GM18517 (cell line): ENCODE measurements at regions not wholly inside any gene's neighbourhood (a gene's known extent, or its start where the extent isn't known, plus 50 kb on each side); places are given as distances from the start of the nearest gene placed in this dataset.

Experiments used
- ATAC-seq: cut with Tn5 transposase; IDR thresholded peaks from one replicate; pipeline ENCODE4 v1.9.1; 2021; ENCODE audit warnings: mild to moderate bottlenecking, moderate library complexity; ENCODE audit not compliant: unreplicated experiment

GRCh38 chr1:8147956-8148355 lies 121.8 kb upstream of the ERRFI1 start:
- no peak for ATAC-seq

GRCh38 chr1:8146257-8146855 lies 120.2 kb upstream of the ERRFI1 start:
- no peak for ATAC-seq

GRCh38 chr1:8145545-8146202 lies 119.6 kb upstream of the ERRFI1 start:
- no peak for ATAC-seq

GRCh38 chr1:8144323-8144722 lies 118.2 kb upstream of the ERRFI1 start:
- no peak for ATAC-seq

GRCh38 chr1:8142955-8143629 lies 117.0 kb upstream of the ERRFI1 start:
- ATAC-seq: no peak

- ATAC-seq: no peak
Measured at GRCh38 chr1:8139941-8140340, 113.8 kb upstream of the ERRFI1 start.

- ATAC-seq: no peak
Measured at GRCh38 chr1:8139383-8139782, 113.3 kb upstream of the ERRFI1 start.

GRCh38 chr1:8138673-8139072 lies 112.6 kb upstream of the ERRFI1 start:
- ATAC-seq: no peak

GRCh38 chr1:8137481-8138244 lies 111.6 kb upstream of the ERRFI1 start:
- ATAC-seq: no peak

- ATAC-seq: no peak
Measured at GRCh38 chr1:8136766-8137165, 110.7 kb upstream of the ERRFI1 start.

- ATAC-seq: no peak
Measured at GRCh38 chr1:8135250-8135649, 109.1 kb upstream of the ERRFI1 start.

- no peak for ATAC-seq
Measured at GRCh38 chr1:8134546-8135235, 108.6 kb upstream of the ERRFI1 start.

GRCh38 chr1:8133657-8134430 lies 107.7 kb upstream of the ERRFI1 start:
- no peak for ATAC-seq

- ATAC-seq: no peak
Measured at GRCh38 chr1:8133190-8133589, 107.1 kb upstream of the ERRFI1 start.

- no peak for ATAC-seq
Measured at GRCh38 chr1:8127171-8127641, 101.1 kb upstream of the ERRFI1 start.

GRCh38 chr1:8122477-8123407 lies 96.6 kb upstream of the ERRFI1 start:
- no peak for ATAC-seq

GRCh38 chr1:8122160-8122476 lies 96.0 kb upstream of the ERRFI1 start:
- ATAC-seq: no peak

GRCh38 chr1:8121261-8122159 lies 95.4 kb upstream of the ERRFI1 start:
- no peak for ATAC-seq
